ENCODE measurements at regions not wholly inside any gene's neighbourhood (a gene's known extent, or its start where the extent isn't known, plus 50 kb on each side); places are given as distances from the start of the nearest gene placed in this dataset.

- Histone ChIP-seq H3K27ac (ENCODE audit: low read depth, low read length) (no peak overlapping the region), H3K4me3 (ENCODE audit: low read depth, low read length) (no peak overlapping the region), H3K79me2 (ENCODE audit: control insufficient read depth, insufficient read depth, low read length, unreplicated experiment) (no peaks in the 10 kb centered on the region), H3K36me3 (ENCODE audit: insufficient read depth, low read length) (no peaks in the 10 kb centered on the region), H3K4me1 (ENCODE audit: control insufficient read depth, insufficient read depth, low read length, unreplicated experiment) (no peaks in the 10 kb centered on the region), H3K27me3 (ENCODE audit: insufficient read depth, low read length) (peaks cover 49% of the 10 kb centered on the region), H2AFZ (ENCODE audit: low read length, unreplicated experiment) (no peak overlapping the region)
Observed at GRCh38 chr16:66290431-66290830, 76.1 kb upstream of the CDH5 start.

- Histone ChIP-seq H2AFZ (ENCODE audit: low read length, unreplicated experiment) (no peak overlapping the region), H3K27me3 (ENCODE audit: insufficient read depth, low read length) (peaks cover 49% of the 10 kb centered on the region), H3K27ac (ENCODE audit: low read depth, low read length) (no peak overlapping the region), H3K36me3 (ENCODE audit: insufficient read depth, low read length) (no peaks in the 10 kb centered on the region), H3K4me1 (ENCODE audit: control insufficient read depth, insufficient read depth, low read length, unreplicated experiment) (no peaks in the 10 kb centered on the region), H3K4me3 (ENCODE audit: low read depth, low read length) (no peak overlapping the region), H3K79me2 (ENCODE audit: control insufficient read depth, insufficient read depth, low read length, unreplicated experiment) (no peaks in the 10 kb centered on the region)
Observed at GRCh38 chr16:66289986-66290385, 76.5 kb upstream of the CDH5 start.

DNA sequence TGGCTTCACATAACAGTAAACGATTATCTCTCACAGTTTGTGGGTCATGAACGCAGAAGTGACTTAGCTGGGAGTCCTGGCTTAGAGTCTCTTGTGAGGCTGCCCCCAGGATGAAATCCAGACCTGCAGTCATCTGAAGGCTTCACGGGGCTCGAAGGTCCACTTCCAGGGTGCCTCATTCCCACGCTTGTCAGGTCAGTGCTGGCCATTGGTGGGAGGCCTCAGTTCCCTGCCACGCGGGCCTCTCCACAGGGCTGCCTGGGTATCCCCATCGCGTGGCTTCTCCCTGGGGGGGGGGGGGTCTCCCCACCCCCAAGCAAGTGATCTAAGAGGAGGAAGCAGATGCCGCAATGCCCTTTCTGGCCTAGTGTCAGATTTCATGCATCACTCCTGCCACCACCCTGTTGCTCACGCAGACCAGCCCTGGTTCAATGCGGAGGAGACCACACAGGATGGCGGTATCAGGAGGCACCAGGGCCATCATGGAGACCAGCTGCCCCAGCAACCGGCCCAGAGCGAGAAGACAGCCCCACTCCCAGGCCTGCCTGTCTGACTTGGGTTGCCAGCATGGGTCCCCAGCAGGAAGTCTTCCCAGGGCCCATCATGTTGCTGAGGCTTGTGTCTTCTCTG lies 77.3 kb upstream of the CDH5 start:
- no peaks in the 10 kb centered on the region for H3K4me1 ChIP-seq (ENCODE audit: control insufficient read depth, insufficient read depth, low read length, unreplicated experiment)
- H3K79me2 ChIP-seq (ENCODE audit: control insufficient read depth, insufficient read depth, low read length, unreplicated experiment) = no peaks in the 10 kb centered on the region
- no peak overlapping the region for H3K4me3 ChIP-seq (ENCODE audit: low read depth, low read length)
- H3K27ac ChIP-seq (ENCODE audit: low read depth, low read length) = no peak overlapping the region
- no peaks in the 10 kb centered on the region for H3K36me3 ChIP-seq (ENCODE audit: insufficient read depth, low read length)
- H3K27me3 ChIP-seq (ENCODE audit: insufficient read depth, low read length) = peaks cover 41% of the 10 kb centered on the region
- H2AFZ ChIP-seq (ENCODE audit: low read length, unreplicated experiment) = no peak overlapping the region

- H3K4me3 ChIP-seq (ENCODE audit: low read depth, low read length) = no peak overlapping the region
- no peak overlapping the region for H3K27ac ChIP-seq (ENCODE audit: low read depth, low read length)
- H3K36me3 ChIP-seq (ENCODE audit: insufficient read depth, low read length) = no peaks in the 10 kb centered on the region
- peaks cover 31% of the 10 kb centered on the region for H3K27me3 ChIP-seq (ENCODE audit: insufficient read depth, low read length)
- H3K4me1 ChIP-seq (ENCODE audit: control insufficient read depth, insufficient read depth, low read length, unreplicated experiment) = no peaks in the 10 kb centered on the region
- H3K79me2 ChIP-seq (ENCODE audit: control insufficient read depth, insufficient read depth, low read length, unreplicated experiment) = no peaks in the 10 kb centered on the region
- H2AFZ ChIP-seq (ENCODE audit: low read length, unreplicated experiment) = no peak overlapping the region
Observed at GRCh38 chr16:66287926-66288325, 78.6 kb upstream of the CDH5 start.

DNA sequence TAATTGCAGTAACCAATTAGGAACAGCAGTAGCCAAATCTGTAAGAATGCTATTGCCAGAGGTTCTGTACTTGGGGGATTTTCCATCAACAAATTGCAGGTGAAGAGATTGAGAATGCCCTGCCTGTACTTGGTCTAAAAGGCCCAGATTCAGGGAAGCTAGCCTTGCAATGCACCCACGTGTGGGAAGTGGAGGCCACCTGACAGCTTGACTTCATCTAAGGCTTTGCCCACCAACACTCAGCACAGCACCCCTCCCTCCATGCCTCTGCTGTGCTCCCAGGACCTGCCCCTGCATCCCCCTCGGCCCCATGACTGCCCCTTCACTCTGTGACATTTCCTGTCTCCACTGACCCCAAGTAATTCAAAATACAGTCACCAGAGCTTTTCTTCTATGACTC lies 79.1 kb upstream of the CDH5 start:
- Histone ChIP-seq H3K4me3 (ENCODE audit: low read depth, low read length) (no peak overlapping the region), H3K36me3 (ENCODE audit: insufficient read depth, low read length) (no peaks in the 10 kb centered on the region), H3K27me3 (ENCODE audit: insufficient read depth, low read length) (peaks cover 30% of the 10 kb centered on the region), H3K79me2 (ENCODE audit: control insufficient read depth, insufficient read depth, low read length, unreplicated experiment) (no peaks in the 10 kb centered on the region), H2AFZ (ENCODE audit: low read length, unreplicated experiment) (no peak overlapping the region), H3K4me1 (ENCODE audit: control insufficient read depth, insufficient read depth, low read length, unreplicated experiment) (no peaks in the 10 kb centered on the region), H3K27ac (ENCODE audit: low read depth, low read length) (no peak overlapping the region)

GRCh38 chr16:66286527-66286926 lies 80.0 kb upstream of the CDH5 start:
- H2AFZ ChIP-seq (ENCODE audit: low read length, unreplicated experiment) = no peak overlapping the region
- H3K36me3 ChIP-seq (ENCODE audit: insufficient read depth, low read length) = no peaks in the 10 kb centered on the region
- H3K27me3 ChIP-seq (ENCODE audit: insufficient read depth, low read length) = peaks cover 30% of the 10 kb centered on the region
- no peak overlapping the region for H3K4me3 ChIP-seq (ENCODE audit: low read depth, low read length)
- H3K79me2 ChIP-seq (ENCODE audit: control insufficient read depth, insufficient read depth, low read length, unreplicated experiment) = no peaks in the 10 kb centered on the region
- H3K4me1 ChIP-seq (ENCODE audit: control insufficient read depth, insufficient read depth, low read length, unreplicated experiment) = no peaks in the 10 kb centered on the region
- H3K27ac ChIP-seq (ENCODE audit: low read depth, low read length) = no peak overlapping the region

DNA sequence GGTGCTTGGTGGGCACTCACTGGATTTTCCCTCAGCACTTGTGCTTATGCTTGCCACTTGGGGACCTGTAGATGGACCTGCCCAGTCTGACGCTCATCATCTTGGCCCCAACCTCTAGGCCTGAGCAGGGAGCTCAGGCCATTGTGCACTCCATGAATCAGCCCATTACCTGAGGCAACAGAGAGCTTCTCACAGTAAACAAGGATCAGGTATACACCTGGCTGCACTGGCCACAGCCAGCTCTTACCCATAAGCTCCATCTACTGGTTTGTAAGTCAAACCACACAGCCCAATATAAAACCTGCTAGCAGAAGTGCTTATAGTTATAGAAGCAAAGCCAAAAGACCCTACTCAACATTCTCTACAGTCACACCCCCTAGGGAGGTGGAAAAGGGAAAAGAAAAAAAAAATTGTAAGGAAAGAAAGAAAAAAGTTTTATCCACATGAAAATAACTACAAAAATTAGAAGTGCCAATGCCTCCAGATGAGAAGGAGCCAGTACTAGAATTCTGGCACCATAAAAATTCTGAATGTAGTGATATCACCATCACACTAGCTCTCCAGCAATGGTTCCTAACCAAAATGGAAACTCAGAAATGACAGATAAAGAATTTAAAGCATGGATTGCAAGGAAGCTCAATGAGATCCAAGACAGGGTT lies 87.8 kb upstream of the CDH5 start:
- Histone ChIP-seq H3K79me2 (ENCODE audit: control insufficient read depth, insufficient read depth, low read length, unreplicated experiment) (no peaks in the 10 kb centered on the region), H3K4me3 (ENCODE audit: low read depth, low read length) (no peak overlapping the region), H3K27me3 (ENCODE audit: insufficient read depth, low read length) (peaks cover 49% of the 10 kb centered on the region), H3K36me3 (ENCODE audit: insufficient read depth, low read length) (no peaks in the 10 kb centered on the region), H3K27ac (ENCODE audit: low read depth, low read length) (no peak overlapping the region), H2AFZ (ENCODE audit: low read length, unreplicated experiment) (no peak overlapping the region), H3K4me1 (ENCODE audit: control insufficient read depth, insufficient read depth, low read length, unreplicated experiment) (peaks cover 6% of the 10 kb centered on the region)

- Histone ChIP-seq H3K4me1 (ENCODE audit: control insufficient read depth, insufficient read depth, low read length, unreplicated experiment) (peaks cover 9% of the 10 kb centered on the region), H3K27ac (ENCODE audit: low read depth, low read length) (no peak overlapping the region), H3K79me2 (ENCODE audit: control insufficient read depth, insufficient read depth, low read length, unreplicated experiment) (no peaks in the 10 kb centered on the region), H3K4me3 (ENCODE audit: low read depth, low read length) (no peak overlapping the region), H2AFZ (ENCODE audit: low read length, unreplicated experiment) (no peak overlapping the region), H3K36me3 (ENCODE audit: insufficient read depth, low read length) (no peaks in the 10 kb centered on the region), H3K27me3 (ENCODE audit: insufficient read depth, low read length) (peaks cover 49% of the 10 kb centered on the region)
Observed at GRCh38 chr16:66278111-66278531, 88.4 kb upstream of the CDH5 start.

- Histone ChIP-seq H3K36me3 (ENCODE audit: insufficient read depth, low read length) (no peaks in the 10 kb centered on the region), H3K4me3 (ENCODE audit: low read depth, low read length) (no peak overlapping the region)
Observed at GRCh38 chr16:66277311-66278070, 89.0 kb upstream of the CDH5 start.

GRCh38 chr16:66275775-66276428 lies 90.6 kb upstream of the CDH5 start:
- Histone ChIP-seq H3K27me3 (ENCODE audit: insufficient read depth, low read length) (peaks cover 31% of the 10 kb centered on the region), H2AFZ (ENCODE audit: low read length, unreplicated experiment) (no peak overlapping the region), H3K4me3 (ENCODE audit: low read depth, low read length) (no peak overlapping the region)

More at GRCh38 chr16:66277311-66278070, 89.0 kb upstream of the CDH5 start:
- H3K27me3 ChIP-seq (ENCODE audit: insufficient read depth, low read length) = peaks cover 44% of the 10 kb centered on the region
- no peaks in the 10 kb centered on the region for H3K79me2 ChIP-seq (ENCODE audit: control insufficient read depth, insufficient read depth, low read length, unreplicated experiment)
- no peak overlapping the region for H2AFZ ChIP-seq (ENCODE audit: low read length, unreplicated experiment)
- H3K4me1 ChIP-seq (ENCODE audit: control insufficient read depth, insufficient read depth, low read length, unreplicated experiment) = peaks cover 9% of the 10 kb centered on the region
- H3K27ac ChIP-seq (ENCODE audit: low read depth, low read length) = no peak overlapping the region

More at GRCh38 chr16:66275775-66276428, 90.6 kb upstream of the CDH5 start:
- Histone ChIP-seq H3K36me3 (ENCODE audit: insufficient read depth, low read length) (no peaks in the 10 kb centered on the region), H3K79me2 (ENCODE audit: control insufficient read depth, insufficient read depth, low read length, unreplicated experiment) (no peaks in the 10 kb centered on the region), H3K4me1 (ENCODE audit: control insufficient read depth, insufficient read depth, low read length, unreplicated experiment) (peaks cover 18% of the 10 kb centered on the region), H3K27ac (ENCODE audit: low read depth, low read length) (no peak overlapping the region)
